ENCODE measurements at regions not wholly inside any gene's neighbourhood (a gene's known extent, or its start where the extent isn't known, plus 50 kb on each side); places are given as distances from the start of the nearest gene placed in this dataset.

GRCh38 chr6:44679438-44680201 lies 292.1 kb downstream of the CDC5L start:
- no peak for DNase-seq (ENCODE audit: low spot score)

GRCh38 chr6:44680202-44680720 lies 292.8 kb downstream of the CDC5L start:
- no peak for DNase-seq (ENCODE audit: low spot score)

- no peak for DNase-seq (ENCODE audit: low spot score)
Measured at GRCh38 chr6:44681761-44682160, 294.3 kb downstream of the CDC5L start.

- no peak for DNase-seq (ENCODE audit: low spot score)
Measured at GRCh38 chr6:44682280-44682679, 294.8 kb downstream of the CDC5L start.

- no peak for DNase-seq (ENCODE audit: low spot score)
Measured at GRCh38 chr6:44682987-44683779, 295.7 kb downstream of the CDC5L start.

- no peak for DNase-seq (ENCODE audit: low spot score)
Measured at GRCh38 chr6:44685213-44685612, 297.7 kb downstream of the CDC5L start.

- DNase-seq (ENCODE audit: low spot score), result peak; percentile 35
Measured at GRCh38 chr6:44696099-44696498, 308.6 kb downstream of the CDC5L start.

- DNase-seq (ENCODE audit: low spot score), result no peak
Measured at GRCh38 chr6:44696686-44697085, 309.2 kb downstream of the CDC5L start.

GRCh38 chr6:44697327-44697726 lies 309.8 kb downstream of the CDC5L start:
- DNase-seq (ENCODE audit: low spot score), result no peak

- no peak for DNase-seq (ENCODE audit: low spot score)
Measured at GRCh38 chr6:44698602-44699001, 311.1 kb downstream of the CDC5L start.

- DNase-seq (ENCODE audit: low spot score), result no peak
Measured at GRCh38 chr6:44699082-44699481, 311.6 kb downstream of the CDC5L start.

GRCh38 chr6:44699851-44700250 lies 312.3 kb downstream of the CDC5L start:
- DNase-seq (ENCODE audit: low spot score), result peak; percentile 6

GRCh38 chr6:44700422-44700821 lies 312.9 kb downstream of the CDC5L start:
- DNase-seq (ENCODE audit: low spot score), result no peak

GRCh38 chr6:44701038-44701636 lies 313.6 kb downstream of the CDC5L start:
- no peak for DNase-seq (ENCODE audit: low spot score)

- DNase-seq (ENCODE audit: low spot score), result no peak
Measured at GRCh38 chr6:44701637-44702101, 314.2 kb downstream of the CDC5L start.

- DNase-seq (ENCODE audit: low spot score), result no peak
Measured at GRCh38 chr6:44702292-44702691, 314.8 kb downstream of the CDC5L start.

- no peak for DNase-seq (ENCODE audit: low spot score)
Measured at GRCh38 chr6:44704240-44705150, 317.0 kb downstream of the CDC5L start.

GRCh38 chr6:44705596-44705995 lies 318.1 kb downstream of the CDC5L start:
- no peak for DNase-seq (ENCODE audit: low spot score)

GRCh38 chr6:44706011-44706410 lies 318.5 kb downstream of the CDC5L start:
- no peak for DNase-seq (ENCODE audit: low spot score)

GRCh38 chr6:44708208-44708607 lies 320.7 kb downstream of the CDC5L start:
- DNase-seq (ENCODE audit: low spot score), result no peak

- no peak for DNase-seq (ENCODE audit: low spot score)
Measured at GRCh38 chr6:44712353-44713111, 325.0 kb downstream of the CDC5L start.

Data from kidney tubule cell (primary cell).